SK-N-MC (cell line): ENCODE measurements at regions not wholly inside any gene's neighbourhood (a gene's known extent, or its start where the extent isn't known, plus 50 kb on each side); places are given as distances from the start of the nearest gene placed in this dataset.

Experiments
- FOXP2 ChIP-seq: optimal IDR thresholded peaks from 2 replicates; pipeline ENCODE3; 2011; ENCODE audit warnings: mild to moderate bottlenecking, moderate library complexity; ENCODE audit not compliant: insufficient read depth; ENCODE audit errors: extremely low read length, control extremely low read depth
- POLR2AphosphoS5 ChIP-seq: IDR thresholded peaks from 2 replicates; pipeline ENCODE4 v1.6.1; 2012; ENCODE audit warnings: mild to moderate bottlenecking, low read depth, low read length, borderline replicate concordance

DNA sequence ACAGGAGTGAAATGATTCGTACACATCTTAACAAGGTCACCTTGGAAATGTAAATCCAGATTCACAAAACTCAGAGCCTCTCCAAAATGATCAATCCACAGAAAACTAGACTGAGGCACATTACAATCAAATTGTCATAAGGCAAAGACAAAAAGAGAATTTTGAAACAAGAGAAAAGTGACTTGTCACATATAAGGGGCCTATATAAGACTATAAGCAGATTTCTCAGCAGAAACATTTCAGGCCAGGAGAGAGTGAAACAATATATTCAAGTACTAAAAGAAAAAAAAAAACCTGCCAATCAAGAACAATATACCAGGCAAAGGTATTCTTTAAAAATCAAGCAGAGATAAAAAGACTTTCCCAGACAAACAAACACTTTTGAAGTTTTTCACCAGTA lies 429.1 kb downstream of the BCAT1 start:
- TF ChIP-seq FOXP2 (no peak), POLR2AphosphoS5 (no peak)
